ENCODE measurements at regions not wholly inside any gene's neighbourhood (a gene's known extent, or its start where the extent isn't known, plus 50 kb on each side); places are given as distances from the start of the nearest gene placed in this dataset.

DNA sequence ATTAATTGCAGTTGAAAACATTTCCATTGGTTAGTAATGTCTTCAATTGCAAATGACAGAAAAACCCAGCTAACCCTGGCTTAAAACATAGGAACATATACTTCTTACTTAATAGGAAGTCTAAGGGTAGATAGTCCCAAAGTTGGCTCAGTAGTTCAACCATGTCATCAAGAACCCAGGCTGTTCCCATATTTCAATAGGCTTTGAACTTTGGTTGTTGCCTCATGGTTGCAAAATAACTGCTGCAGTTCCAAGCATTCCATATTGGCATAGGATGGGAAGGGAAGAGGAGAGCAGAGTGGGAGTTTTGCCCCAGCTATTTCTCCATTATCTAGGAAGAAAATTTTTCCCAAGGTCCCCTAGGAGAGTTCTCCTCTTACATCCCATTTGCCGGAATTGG, 81.4 kb upstream of the EEPD1 start:
- Histone ChIP-seq H3K27ac (ENCODE audit: insufficient read depth, low read length) (no peak overlapping the region), H2AFZ (replicated peaks; ENCODE audit: low read length, poor library complexity) (no peak overlapping the region), H4K20me1 (ENCODE audit: insufficient read depth, low read length) (no peaks in the 10 kb centered on the region), H3K18ac (ENCODE audit: low read depth, low read length) (no peak overlapping the region), H4K91ac (ENCODE audit: insufficient read depth, low read depth, low read length) (no peak overlapping the region), H3K14ac (replicated peaks; ENCODE audit: low read depth, low read length) (no peak overlapping the region), H3K4me1 (ENCODE audit: control insufficient read depth, insufficient read depth, low read length) (no peaks in the 10 kb centered on the region), H3K4ac (ENCODE audit: low read depth, low read length) (no peak overlapping the region), H3K4me3 (ENCODE audit: insufficient read depth, low read depth, low read length) (no peak overlapping the region), H3K9ac (ENCODE audit: low read depth, low read length) (no peak overlapping the region), H2AK9ac (replicated peaks; ENCODE audit: low read depth, low read length, poor library complexity) (no peak overlapping the region), H2BK15ac (ENCODE audit: low read depth, low read length) (no peak overlapping the region), H3K79me1 (ENCODE audit: low read depth in 1 of 2, low read length in 2 of 2) (no peaks in the 10 kb centered on the region), H3K56ac (ENCODE audit: extremely low read depth, insufficient read depth, low read length) (no peak overlapping the region), H4K8ac (ENCODE audit: low read depth in 2 of 2, low read length in 2 of 2) (no peak overlapping the region), H2BK20ac (ENCODE audit: low read depth, low read length) (no peak overlapping the region), H3K9me1 (ENCODE audit: insufficient read depth, low read length) (no peaks in the 10 kb centered on the region), H3K23ac (ENCODE audit: low read depth, low read length) (no peak overlapping the region), H3K27me3 (ENCODE audit: control insufficient read depth, insufficient read depth, low read length) (peaks cover 33% of the 10 kb centered on the region), H3K4me2 (ENCODE audit: low read depth, low read length) (no peak overlapping the region), H2BK120ac (ENCODE audit: low read depth, low read length) (no peak overlapping the region), H2AK5ac (ENCODE audit: low read depth, low read length) (no peak overlapping the region), H3K36me3 (ENCODE audit: control insufficient read depth, insufficient read depth, low read length) (no peaks in the 10 kb centered on the region), H2BK5ac (ENCODE audit: low read depth, low read length, poor library complexity, severe bottlenecking) (no peak overlapping the region), H4K5ac (ENCODE audit: low read depth, low read length) (no peak overlapping the region), H3K9me3 (ENCODE audit: control insufficient read depth, insufficient read depth, low read length) (peaks cover 4% of the 10 kb centered on the region; the same call in 1 of the 2 replicates)
- TF ChIP-seq CHD1 (IDR thresholded peaks at IDR 0.05; ENCODE audit: low read depth, low read length) (no peak), RCOR1 (IDR thresholded peaks at IDR 0.05; ENCODE audit: insufficient replicate concordance, low read length) (no peak), NFE2L2 (IDR thresholded peaks at IDR 0.05; ENCODE audit: low read depth, low read length) (no peak), CTCF (conservative IDR thresholded peaks at IDR 0.05; ENCODE audit: low read depth, low read length) (no peak), MXI1 (IDR thresholded peaks at IDR 0.05; ENCODE audit: borderline replicate concordance, low read depth, low read length) (no peak), MAFK (IDR thresholded peaks at IDR 0.05; ENCODE audit: low read depth, low read length) (no peak), POLR2A (IDR thresholded peaks at IDR 0.05; ENCODE audit: low read depth, low read length) (no peak), MAZ (IDR thresholded peaks at IDR 0.05; ENCODE audit: borderline replicate concordance, low read depth, low read length) (no peak), SMC3 (IDR thresholded peaks at IDR 0.05; ENCODE audit: low read depth, low read length) (no peak)
- ChIA-PET POLR2A (ENCODE audit: unreplicated experiment) (no interaction called here), CTCF (no interaction called here)
- in situ Hi-C loops (cut with MboI; ENCODE audit: low sequenced_read_pairs): no loop called here
- intact Hi-C loops (cut with micrococcal nuclease): no loop called here
- BruUV-seq (replicated peaks): no TSS peak
- dilution Hi-C loops (cut with HindIII; ENCODE audit: low sequenced_read_pairs, unreplicated experiment): no loop called here
- no peak for DNase-seq
- 100% methylated on average over 1 of the region's 1 CpG; no CpG with 5 or more reads in 1 of the 2 experiments for WGBS, 2 experiments (ENCODE audit: extremely low coverage in 2 of 2, insufficient read length in 1 of 2)
- no peak for ATAC-seq (ENCODE audit: low read depth)
